Gastroesophageal sphincter (tissue), 4 donors: ENCODE measurements at regions not wholly inside any gene's neighbourhood (a gene's known extent, or its start where the extent isn't known, plus 50 kb on each side); places are given as distances from the start of the nearest gene placed in this dataset.
A peak's percentile ranks its signal among the peaks of the same experiment; 100 is the strongest.

Source experiments
- ATAC-seq: fragments of 150-250 bp; one replicate; pipeline ENCODE4 v1.9.1; 2016; ENCODE audit warnings: mild to moderate bottlenecking, moderate library complexity
- H3K27ac ChIP-seq, 4 donors: fragments of 200-600 bp; sonication (generic) in 3 of 4; 1 replicate in 3 of 4; 2 replicates in 1 of 4; pipeline ENCODE4 v1.5.1; 2016 to 2019
- H3K27me3 ChIP-seq: fragments of 200-600 bp; sonication (generic); one replicate; pipeline ENCODE4 v1.5.1; 2019
- H3K36me3 ChIP-seq, 2 donors: fragments of 200-600 bp; sonication (generic); one replicate each; pipeline ENCODE4 v1.5.1; 2019; ENCODE audit warnings: control low read depth in 1 of 2
- H3K4me1 ChIP-seq, 3 donors: fragments of 200-600 bp; sonication (generic); 1 replicate in 2 of 3; 2 replicates in 1 of 3; pipeline ENCODE4 v1.5.1; 2016 to 2019; ENCODE audit warnings: control low read depth in 2 of 3
- H3K4me3 ChIP-seq, 2 donors: fragments of 200-600 bp; sonication (generic); one replicate each; pipeline ENCODE4 v1.5.1; 2019; ENCODE audit warnings: mild to moderate bottlenecking in 1 of 2, moderate library complexity in 1 of 2
- H3K9me3 ChIP-seq, 3 donors: fragments of 200-600 bp; sonication (generic); one replicate each; pipeline ENCODE4 v1.5.1; 2017 to 2019; ENCODE audit warnings: control low read depth in 2 of 3
- EP300 ChIP-seq: sonication (generic); formaldehyde crosslinking; IDR thresholded peaks from one replicate; pipeline ENCODE4 v1.6.1; 2017; ENCODE audit warnings: antibody characterized with exemption, mild to moderate bottlenecking
- POLR2A ChIP-seq, 2 donors: fragments of 450-650 bp; IDR thresholded peaks; one replicate each; pipeline ENCODE4 v1.6.1; 2017; ENCODE audit warnings: antibody characterized with exemption in 2 of 2, mild to moderate bottlenecking in 2 of 2, moderate library complexity in 1 of 2
- POLR2AphosphoS5 ChIP-seq: sonication (generic); formaldehyde crosslinking; IDR thresholded peaks from one replicate; pipeline ENCODE4 v1.6.1; 2017; ENCODE audit warnings: antibody characterized with exemption
- WGBS, 2 donors: methylation state at CpG; one replicate each; pipeline ENCODE4 v1.1.5; 2018; ENCODE audit warnings: low coverage in 1 of 2; 5-methylcytosine and 5-hydroxymethylcytosine counted together
- TF ChIP-seq, protein P1 (sequence below), 4 experiments: fragments of 200-600 bp in 2 of 4; fragments of 450-650 bp in 2 of 4; sonication (generic) in 1 of 4; IDR thresholded peaks; one replicate each; pipeline ENCODE4 v1.5.1; 2017 to 2019; ENCODE audit warnings: antibody characterized with exemption in 4 of 4, mild to moderate bottlenecking in 2 of 4, moderate library complexity in 2 of 4

DNA sequence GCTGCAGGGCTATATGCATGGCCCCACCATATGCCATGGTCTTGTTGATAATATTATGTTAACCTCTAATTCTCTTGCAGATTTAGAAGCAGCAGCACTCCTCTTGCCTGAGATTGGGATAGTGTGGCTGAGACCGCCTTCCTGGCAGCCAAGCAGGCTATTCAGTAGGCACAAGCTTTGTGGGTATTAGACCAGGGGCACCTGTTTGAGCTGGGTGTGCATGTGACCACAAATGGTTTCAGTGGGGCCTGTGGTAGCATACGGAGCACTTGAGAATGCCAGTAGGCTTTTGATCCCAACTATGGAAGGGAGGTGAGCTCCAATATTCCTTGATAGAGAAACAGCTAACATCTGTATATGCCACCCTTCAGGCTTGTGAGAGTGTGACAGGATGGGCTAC is 625.1 kb upstream of the NUDT12 start:
- Histone ChIP-seq H3K27ac (no peak overlapping the region), H3K4me3 (no peak overlapping the region), H3K9me3 (no peaks in the 10 kb centered on the region), H3K27me3 (no peaks in the 10 kb centered on the region), H3K4me1 (no peaks in the 10 kb centered on the region), H3K36me3 (no peaks in the 10 kb centered on the region)
- 100% methylated on average over 1 of the region's 2 CpGs; no CpG with 5 or more reads in 1 of the 2 donors for WGBS, 2 donors
- TF ChIP-seq POLR2A (IDR thresholded peaks at IDR 0.05) (no peak), POLR2AphosphoS5 (no peak), EP300 (no peak)
- TF ChIP-seq, protein P1, sequence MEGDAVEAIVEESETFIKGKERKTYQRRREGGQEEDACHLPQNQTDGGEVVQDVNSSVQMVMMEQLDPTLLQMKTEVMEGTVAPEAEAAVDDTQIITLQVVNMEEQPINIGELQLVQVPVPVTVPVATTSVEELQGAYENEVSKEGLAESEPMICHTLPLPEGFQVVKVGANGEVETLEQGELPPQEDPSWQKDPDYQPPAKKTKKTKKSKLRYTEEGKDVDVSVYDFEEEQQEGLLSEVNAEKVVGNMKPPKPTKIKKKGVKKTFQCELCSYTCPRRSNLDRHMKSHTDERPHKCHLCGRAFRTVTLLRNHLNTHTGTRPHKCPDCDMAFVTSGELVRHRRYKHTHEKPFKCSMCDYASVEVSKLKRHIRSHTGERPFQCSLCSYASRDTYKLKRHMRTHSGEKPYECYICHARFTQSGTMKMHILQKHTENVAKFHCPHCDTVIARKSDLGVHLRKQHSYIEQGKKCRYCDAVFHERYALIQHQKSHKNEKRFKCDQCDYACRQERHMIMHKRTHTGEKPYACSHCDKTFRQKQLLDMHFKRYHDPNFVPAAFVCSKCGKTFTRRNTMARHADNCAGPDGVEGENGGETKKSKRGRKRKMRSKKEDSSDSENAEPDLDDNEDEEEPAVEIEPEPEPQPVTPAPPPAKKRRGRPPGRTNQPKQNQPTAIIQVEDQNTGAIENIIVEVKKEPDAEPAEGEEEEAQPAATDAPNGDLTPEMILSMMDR (IDR thresholded peaks at IDR 0.05), result no peak
- ATAC-seq, result no peak

DNA sequence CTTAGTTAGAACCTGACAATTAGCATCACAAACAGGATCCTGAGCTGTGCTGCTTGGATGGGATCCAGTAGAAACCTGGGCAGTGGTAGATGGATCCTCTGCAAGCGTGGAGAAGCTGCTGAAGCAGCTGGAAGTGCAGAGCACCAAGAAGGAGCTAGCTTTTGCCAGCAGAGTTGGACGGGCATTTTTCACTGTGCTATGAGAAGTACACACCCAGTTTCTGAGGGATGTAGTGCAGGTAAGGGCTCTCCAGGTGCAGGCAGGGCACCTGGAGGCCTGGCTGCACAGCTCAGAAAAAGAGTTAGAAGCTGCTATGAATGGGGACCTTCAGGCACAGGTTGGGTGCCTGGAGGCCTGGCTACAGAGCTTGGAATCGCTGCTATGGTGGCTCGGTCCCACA is 623.9 kb upstream of the NUDT12 start:
- H3K27me3 ChIP-seq, result no peaks in the 10 kb centered on the region

DNA sequence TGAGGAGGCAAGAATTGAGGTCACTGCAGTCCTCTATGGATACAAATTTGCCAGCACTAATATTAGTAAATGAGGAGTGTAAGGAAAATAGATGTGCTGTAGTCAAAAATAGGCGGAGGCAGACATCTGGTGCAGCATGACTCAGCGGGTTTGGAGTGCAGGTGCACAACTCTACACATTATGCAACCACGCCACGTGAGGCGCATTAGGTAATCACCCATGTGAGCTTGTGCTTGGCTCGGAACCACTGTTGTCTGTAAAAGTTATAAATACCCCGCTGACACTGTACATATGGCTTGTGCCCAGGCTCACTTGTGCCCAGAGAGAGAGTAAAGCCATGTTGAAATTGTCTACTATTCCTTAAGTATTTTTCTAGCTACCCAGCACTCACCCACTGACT is 623.5 kb upstream of the NUDT12 start:
- H3K9me3 ChIP-seq, result no peaks in the 10 kb centered on the region
- no peaks in the 10 kb centered on the region for H3K27me3 ChIP-seq
- no peak overlapping the region for H3K27ac ChIP-seq
- no peaks in the 10 kb centered on the region for H3K36me3 ChIP-seq
- 82 to 94% methylated on average over 3 to 7 of the region's 7 CpGs for WGBS, 2 donors
- no peaks in the 10 kb centered on the region for H3K4me1 ChIP-seq
- ATAC-seq, result no peak
- TF ChIP-seq POLR2A (IDR thresholded peaks at IDR 0.05) (no peak), POLR2AphosphoS5 (peak; percentile 45), EP300 (no peak)
- TF ChIP-seq, protein P1 (IDR thresholded peaks at IDR 0.05), result no peak
- no peak overlapping the region for H3K4me3 ChIP-seq

More for the DNA sequence above, 623.9 kb upstream of the NUDT12 start:
- ATAC-seq, result no peak
- Histone ChIP-seq H3K4me1 (no peaks in the 10 kb centered on the region), H3K36me3 (no peaks in the 10 kb centered on the region), H3K27ac (no peak overlapping the region), H3K9me3 (no peaks in the 10 kb centered on the region), H3K4me3 (no peak overlapping the region)
- WGBS, 2 donors, result 82 to 100% methylated on average over 3 of the region's 4 CpGs
- TF ChIP-seq, protein P1 (IDR thresholded peaks at IDR 0.05), result no peak
- TF ChIP-seq EP300, result no peak
- TF ChIP-seq POLR2A (IDR thresholded peaks at IDR 0.05), result no peak
- no peak for TF ChIP-seq POLR2AphosphoS5

DNA sequence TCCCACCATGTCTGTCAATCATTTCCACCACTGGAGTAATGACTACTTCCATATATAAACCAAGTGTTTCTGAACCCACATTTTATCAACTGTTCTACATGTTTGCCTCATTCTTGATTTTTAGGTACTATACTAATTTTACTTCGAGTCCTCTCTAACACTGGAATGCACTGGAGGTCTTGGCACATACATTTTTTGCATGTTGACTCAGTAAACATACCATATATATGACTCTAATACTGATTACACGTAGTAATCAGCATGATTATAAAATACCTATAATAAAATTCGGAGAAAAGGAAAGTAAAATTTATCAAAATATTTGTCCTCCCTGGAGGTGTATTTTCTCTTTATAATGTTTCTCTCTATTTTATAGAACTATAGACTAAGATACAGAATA is 621.7 kb upstream of the NUDT12 start:
- Histone ChIP-seq H3K9me3 (peaks cover 0 to 14% (median 0%) of the 10 kb centered on the region in 3 donors), H3K27ac (no peak overlapping the region), H3K4me1 (no peaks in the 10 kb centered on the region), H3K36me3 (no peaks in the 10 kb centered on the region), H3K4me3 (no peak overlapping the region), H3K27me3 (no peaks in the 10 kb centered on the region)
- WGBS, 2 donors, result 58 to 66% methylated on average over 3 of the region's 3 CpGs
- no peak for ATAC-seq
- TF ChIP-seq POLR2AphosphoS5, result no peak
- TF ChIP-seq POLR2A (IDR thresholded peaks at IDR 0.05), result no peak
- TF ChIP-seq, protein P1 (IDR thresholded peaks at IDR 0.05), result no peak
- TF ChIP-seq EP300, result no peak

DNA sequence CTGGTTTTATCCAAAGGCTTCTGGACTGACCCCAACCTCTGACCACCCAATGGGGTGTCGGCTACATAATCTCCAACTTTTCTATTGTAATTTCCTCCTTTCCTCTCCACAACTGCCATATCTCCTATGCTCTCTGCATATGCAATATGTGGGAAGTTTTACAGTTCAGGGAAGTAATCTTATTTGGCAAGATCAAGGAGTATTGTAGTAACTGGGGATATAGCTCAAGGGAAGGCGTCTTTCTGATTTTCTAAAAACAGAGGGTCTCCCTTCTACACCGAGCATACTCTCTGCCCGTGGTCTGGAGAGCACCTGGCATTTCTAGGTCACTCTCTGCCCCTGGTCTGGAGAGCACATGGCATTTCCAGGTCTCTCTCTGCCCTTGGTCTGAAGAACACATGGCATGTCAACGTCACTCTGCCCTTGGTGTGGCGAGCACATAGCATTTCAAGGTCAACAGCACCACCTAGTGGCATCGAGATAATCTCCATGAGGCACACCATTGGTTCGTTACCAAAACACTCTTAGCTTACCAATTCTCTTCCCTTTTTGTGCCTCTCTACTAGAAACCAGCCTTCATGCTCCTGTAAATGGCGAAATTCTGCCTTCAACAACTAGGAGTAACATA is 616.4 kb upstream of the NUDT12 start:
- WGBS, 2 donors, result 59 to 63% methylated on average over 5 to 8 of the region's 9 CpGs
- Histone ChIP-seq H3K4me1 (no peaks in the 10 kb centered on the region), H3K9me3 (peaks cover 0 to 21% (median 0%) of the 10 kb centered on the region in 3 donors), H3K36me3 (no peaks in the 10 kb centered on the region), H3K4me3 (no peak overlapping the region), H3K27ac (no peak overlapping the region), H3K27me3 (no peaks in the 10 kb centered on the region)
- TF ChIP-seq POLR2A (IDR thresholded peaks at IDR 0.05), result no peak
- TF ChIP-seq, protein P1 (IDR thresholded peaks at IDR 0.05), result peak; percentile 15 to 49 (median 20)
- no peak for ATAC-seq
